ENCODE measurements at regions not wholly inside any gene's neighbourhood (a gene's known extent, or its start where the extent isn't known, plus 50 kb on each side); places are given as distances from the start of the nearest gene placed in this dataset.

DNA sequence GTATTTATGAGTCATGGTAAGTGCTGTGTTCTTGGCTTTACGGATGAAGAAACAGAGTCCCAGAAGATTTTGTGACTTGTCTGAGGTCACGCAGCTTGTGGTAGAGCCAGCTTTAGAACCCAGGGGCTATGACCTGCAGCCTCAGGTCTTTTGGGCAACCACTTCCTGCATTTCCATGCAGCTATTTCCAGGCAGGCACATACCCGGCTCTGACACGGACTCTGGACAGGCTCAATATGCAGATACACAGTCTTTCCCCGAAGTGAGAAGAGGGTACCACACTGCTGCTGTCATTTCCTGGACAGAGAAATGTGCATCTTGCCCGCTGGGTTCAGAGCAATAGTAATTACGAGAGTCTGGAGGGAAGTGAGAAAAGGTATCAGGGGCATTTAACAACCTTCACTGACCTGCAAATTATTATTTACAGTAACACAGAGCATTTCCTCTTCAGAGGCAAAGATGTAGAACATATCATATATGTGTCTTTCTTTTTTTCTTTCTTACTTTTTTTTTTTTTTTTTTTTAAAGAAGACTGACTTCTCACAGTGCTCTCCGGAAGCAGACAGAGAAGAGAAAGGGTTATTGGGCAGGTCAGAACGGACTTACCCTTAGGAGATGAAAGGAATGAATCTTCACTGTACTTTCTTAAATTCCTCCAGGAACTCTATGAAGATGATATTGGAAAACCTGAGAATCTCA lies 185.1 kb downstream of the CLIC5 start:
- Mint-ChIP-seq H3K27ac (peak overlapping the region; percentile 81), H3K36me3 (ENCODE audit: low read depth) (peaks cover 8% of the 10 kb centered on the region), H3K4me1 (ENCODE audit: low read depth) (peaks cover 43% of the 10 kb centered on the region), H3K27me3 (ENCODE audit: low read depth) (no peaks in the 10 kb centered on the region), H3K9me3 (peaks cover 8% of the 10 kb centered on the region), H3K4me3 (peak overlapping the region; percentile 74)

DNA sequence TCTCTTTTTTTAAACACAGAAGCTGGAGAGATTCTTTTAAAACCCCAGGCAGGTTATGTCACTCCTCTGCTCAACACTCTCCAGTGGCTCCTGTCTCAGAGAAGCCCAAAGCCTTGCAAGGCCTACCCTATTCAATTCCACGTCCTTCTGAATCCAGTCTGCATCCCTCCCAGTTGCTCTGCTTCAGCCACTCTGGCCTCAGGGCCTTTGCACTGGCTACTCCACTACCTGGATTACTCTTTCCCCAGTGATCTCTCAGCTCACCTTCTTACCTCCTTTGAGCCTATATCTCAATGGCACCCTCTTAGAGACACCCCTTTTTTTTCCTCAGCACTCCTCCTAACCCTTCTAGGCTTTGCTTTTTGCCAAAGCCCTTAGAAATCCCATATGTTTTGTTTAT lies 185.8 kb downstream of the CLIC5 start:
- Mint-ChIP-seq H3K9me3 (peaks cover 8% of the 10 kb centered on the region), H3K27ac (peak overlapping the region; percentile 81), H3K27me3 (ENCODE audit: low read depth) (no peaks in the 10 kb centered on the region), H3K4me3 (peak overlapping the region; percentile 9), H3K4me1 (ENCODE audit: low read depth) (peaks cover 35% of the 10 kb centered on the region), H3K36me3 (ENCODE audit: low read depth) (peaks cover 8% of the 10 kb centered on the region)

DNA sequence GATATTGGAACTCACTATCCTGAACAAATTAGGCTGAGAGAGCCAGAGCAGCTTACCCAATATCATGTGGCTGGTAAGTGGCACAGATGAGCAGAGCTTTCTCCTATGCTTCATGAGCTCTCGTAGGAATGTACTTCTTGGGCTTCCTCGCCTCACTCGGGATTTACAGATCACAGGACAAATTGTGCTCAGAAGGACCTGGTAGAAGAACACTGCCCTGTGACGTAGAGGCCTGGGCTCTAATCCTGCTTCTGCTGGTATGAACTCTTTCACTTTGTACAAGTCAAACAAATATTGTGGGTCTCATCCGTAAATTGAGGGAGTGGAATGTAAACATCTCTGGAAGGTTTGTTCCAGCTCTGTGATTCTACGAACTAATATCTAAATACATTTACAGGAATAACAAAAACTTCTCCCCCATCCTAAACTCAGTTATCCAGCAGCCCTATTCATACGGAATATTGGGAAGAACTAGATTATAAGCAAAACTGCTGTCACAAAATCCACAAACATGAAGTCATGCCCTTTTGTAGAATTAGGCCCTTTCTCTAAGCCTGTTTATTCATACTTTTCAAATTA lies 187.6 kb downstream of the CLIC5 start:
- Mint-ChIP-seq H3K4me3 (no peak overlapping the region), H3K4me1 (ENCODE audit: low read depth) (peaks cover 30% of the 10 kb centered on the region), H3K27ac (no peak overlapping the region), H3K9me3 (peaks cover 8% of the 10 kb centered on the region), H3K27me3 (ENCODE audit: low read depth) (no peaks in the 10 kb centered on the region), H3K36me3 (ENCODE audit: low read depth) (peaks cover 8% of the 10 kb centered on the region)

DNA sequence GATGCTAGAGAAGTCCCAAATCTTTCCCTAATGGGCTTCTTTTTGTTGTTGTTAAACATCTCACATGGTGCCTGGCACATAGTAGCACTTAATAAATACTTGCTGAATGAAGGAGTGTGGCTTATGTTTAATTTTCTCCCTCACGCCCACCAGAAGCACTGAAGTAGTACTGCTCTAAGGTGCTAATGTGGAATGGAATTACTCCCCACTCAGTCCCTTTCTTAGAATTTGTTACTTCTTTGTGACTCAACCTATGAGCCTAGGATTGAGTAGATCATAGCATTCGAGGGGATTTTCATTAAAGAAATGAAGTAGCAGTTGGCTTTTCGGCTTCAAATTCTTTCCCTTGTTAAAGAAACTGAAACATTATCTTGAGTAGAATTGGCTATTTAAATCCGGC lies 192.8 kb downstream of the CLIC5 start:
- Mint-ChIP-seq H3K27me3 (ENCODE audit: low read depth) (no peaks in the 10 kb centered on the region), H3K4me3 (no peak overlapping the region), H3K27ac (no peak overlapping the region), H3K4me1 (ENCODE audit: low read depth) (peaks cover 12% of the 10 kb centered on the region), H3K9me3 (peaks cover 21% of the 10 kb centered on the region), H3K36me3 (ENCODE audit: low read depth) (peaks cover 11% of the 10 kb centered on the region)

DNA sequence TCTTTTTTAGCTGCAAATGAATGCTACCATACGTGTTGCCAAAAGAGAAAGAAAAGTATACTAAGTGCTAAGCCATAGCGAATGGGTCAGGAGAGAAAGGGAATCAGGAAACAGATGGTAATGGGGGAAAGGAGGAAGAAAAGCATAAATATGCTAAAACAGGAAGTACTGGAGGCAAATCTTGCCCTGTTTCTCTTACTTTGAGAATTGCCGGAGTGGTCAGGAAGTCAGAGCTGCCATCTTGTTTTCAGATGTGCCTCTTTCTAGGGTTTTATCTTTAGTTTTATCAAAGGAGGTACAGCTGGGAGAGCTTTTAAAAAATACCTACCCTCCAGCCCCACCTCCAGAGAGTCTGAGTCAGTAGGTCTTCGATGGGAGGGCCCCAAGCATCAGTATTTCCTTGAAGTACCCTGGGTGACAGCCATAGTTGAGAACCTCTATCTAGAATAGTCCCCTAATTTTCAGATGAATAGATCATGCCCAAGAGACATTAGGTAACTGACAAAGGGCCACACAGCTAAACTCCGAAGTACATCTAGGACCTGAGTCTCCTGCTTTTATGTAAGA lies 193.3 kb downstream of the CLIC5 start:
- Mint-ChIP-seq H3K4me3 (no peak overlapping the region), H3K4me1 (ENCODE audit: low read depth) (peaks cover 12% of the 10 kb centered on the region), H3K36me3 (ENCODE audit: low read depth) (peaks cover 11% of the 10 kb centered on the region), H3K27me3 (ENCODE audit: low read depth) (no peaks in the 10 kb centered on the region), H3K9me3 (peaks cover 21% of the 10 kb centered on the region), H3K27ac (no peak overlapping the region)

DNA sequence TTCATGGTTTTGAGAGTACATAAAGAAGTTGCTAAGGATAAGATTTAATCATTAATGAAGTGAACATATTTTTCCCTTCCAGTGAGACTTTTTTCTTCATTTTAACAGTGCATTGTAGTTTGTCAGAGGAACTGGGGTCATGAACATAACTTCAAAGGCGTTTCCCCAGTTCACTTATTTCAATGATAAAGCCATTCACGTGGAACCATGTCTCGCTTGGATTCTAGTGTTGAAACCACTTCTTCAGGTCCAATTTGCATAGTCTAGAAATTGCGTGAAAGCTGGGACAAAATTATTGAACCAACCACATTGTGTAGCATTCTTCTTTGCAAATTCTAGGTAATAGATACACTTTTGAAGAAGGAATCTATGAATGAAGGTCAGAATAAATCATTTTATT lies 197.0 kb downstream of the CLIC5 start:
- Mint-ChIP-seq H3K4me3 (no peak overlapping the region), H3K4me1 (ENCODE audit: low read depth) (peaks cover 22% of the 10 kb centered on the region), H3K36me3 (ENCODE audit: low read depth) (peaks cover 11% of the 10 kb centered on the region), H3K27ac (no peak overlapping the region), H3K27me3 (ENCODE audit: low read depth) (no peaks in the 10 kb centered on the region), H3K9me3 (peaks cover 15% of the 10 kb centered on the region)

DNA sequence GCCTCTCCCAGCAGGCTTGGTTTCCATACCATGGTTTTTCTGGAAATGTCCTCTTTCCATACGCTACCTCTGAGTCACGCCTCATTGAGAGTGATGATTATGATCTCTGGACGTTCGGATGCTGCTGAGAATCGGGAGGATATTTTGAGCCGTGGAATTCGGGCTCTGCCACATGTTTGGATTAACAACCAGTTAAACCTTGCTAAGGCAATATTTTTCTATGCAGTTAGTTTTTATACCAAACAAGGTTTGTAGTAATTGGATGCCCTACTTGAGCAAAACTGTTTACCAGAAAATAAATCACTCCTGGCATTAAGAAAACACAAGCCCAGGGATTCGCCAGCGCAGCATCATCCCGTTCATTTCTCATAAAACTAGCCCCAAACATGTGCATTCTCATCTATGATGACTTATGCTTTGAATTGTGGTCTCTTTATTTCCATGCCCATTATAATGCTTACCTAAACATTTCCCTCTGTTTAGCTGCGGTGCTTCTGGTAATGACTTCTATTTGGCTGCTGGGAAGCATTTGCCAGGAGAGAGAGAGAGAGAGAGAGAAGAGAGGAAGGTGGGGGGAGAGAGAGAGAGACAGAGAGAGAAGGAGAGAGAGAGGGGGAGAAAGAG lies 198.9 kb downstream of the CLIC5 start:
- Mint-ChIP-seq H3K4me1 (ENCODE audit: low read depth) (peaks cover 18% of the 10 kb centered on the region), H3K27me3 (ENCODE audit: low read depth) (no peaks in the 10 kb centered on the region), H3K9me3 (peaks cover 11% of the 10 kb centered on the region), H3K4me3 (no peak overlapping the region), H3K36me3 (ENCODE audit: low read depth) (peaks cover 6% of the 10 kb centered on the region), H3K27ac (no peak overlapping the region)

DNA sequence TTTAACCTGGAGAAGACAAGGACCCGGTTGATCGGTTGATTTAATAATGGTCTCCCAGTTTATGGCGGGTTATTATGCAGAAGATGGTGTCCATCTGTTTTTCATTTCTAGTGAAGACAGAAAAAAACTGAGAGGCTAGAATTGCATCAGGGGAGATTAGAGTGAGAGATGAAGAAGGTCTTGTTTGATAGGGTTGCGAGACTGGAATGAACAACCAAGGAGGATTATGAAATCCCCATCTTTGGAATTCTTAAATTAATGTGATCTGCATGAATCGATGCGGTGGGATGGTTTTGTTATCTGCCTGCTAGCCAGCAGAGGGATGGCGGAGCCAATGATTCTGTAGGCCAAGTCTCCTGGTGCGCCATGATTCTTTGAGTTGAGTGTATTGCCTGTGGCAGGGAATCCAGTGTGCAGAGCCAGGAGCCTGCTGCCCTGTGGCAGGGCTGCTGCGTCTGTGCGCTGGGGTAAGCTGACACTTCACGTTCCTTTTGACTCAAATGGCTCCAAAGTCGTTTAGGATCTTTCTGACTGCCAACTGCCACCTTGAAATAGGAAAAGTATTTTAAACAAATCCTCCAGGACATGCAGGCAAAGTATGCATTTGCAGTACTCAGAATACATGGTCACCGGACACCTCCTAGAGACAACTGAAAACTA lies 200.1 kb downstream of the CLIC5 start:
- Mint-ChIP-seq H3K27ac (no peak overlapping the region), H3K9me3 (peaks cover 5% of the 10 kb centered on the region), H3K36me3 (ENCODE audit: low read depth) (peaks cover 6% of the 10 kb centered on the region)

DNA sequence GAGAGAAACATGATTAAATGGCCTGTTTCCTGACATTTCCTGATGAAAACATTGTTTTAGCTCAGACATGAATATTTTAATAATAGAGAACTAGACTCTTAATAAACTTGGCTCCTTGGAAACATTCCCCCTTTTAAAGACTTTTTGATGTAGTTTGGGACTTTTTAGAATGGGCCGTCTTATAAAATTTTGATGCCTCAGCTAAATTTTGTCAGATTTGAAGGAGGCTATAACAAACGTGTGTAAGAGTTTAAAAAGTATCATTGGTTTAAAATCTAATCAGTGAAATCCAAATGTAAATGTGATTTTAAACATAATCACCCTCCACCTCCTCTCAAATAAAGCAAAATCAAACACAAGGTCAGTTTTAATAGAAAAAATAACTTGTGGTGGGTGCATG lies 200.9 kb downstream of the CLIC5 start:
- peaks cover 5% of the 10 kb centered on the region for H3K9me3 Mint-ChIP-seq
- no peak overlapping the region for H3K4me3 Mint-ChIP-seq
- peaks cover 6% of the 10 kb centered on the region for H3K36me3 Mint-ChIP-seq (ENCODE audit: low read depth)
- peaks cover 14% of the 10 kb centered on the region for H3K4me1 Mint-ChIP-seq (ENCODE audit: low read depth)
- no peak overlapping the region for H3K27ac Mint-ChIP-seq
- no peaks in the 10 kb centered on the region for H3K27me3 Mint-ChIP-seq (ENCODE audit: low read depth)

More for the DNA sequence above, 200.1 kb downstream of the CLIC5 start:
- Mint-ChIP-seq H3K4me1 (ENCODE audit: low read depth) (peaks cover 14% of the 10 kb centered on the region), H3K27me3 (ENCODE audit: low read depth) (no peaks in the 10 kb centered on the region), H3K4me3 (no peak overlapping the region)

DNA sequence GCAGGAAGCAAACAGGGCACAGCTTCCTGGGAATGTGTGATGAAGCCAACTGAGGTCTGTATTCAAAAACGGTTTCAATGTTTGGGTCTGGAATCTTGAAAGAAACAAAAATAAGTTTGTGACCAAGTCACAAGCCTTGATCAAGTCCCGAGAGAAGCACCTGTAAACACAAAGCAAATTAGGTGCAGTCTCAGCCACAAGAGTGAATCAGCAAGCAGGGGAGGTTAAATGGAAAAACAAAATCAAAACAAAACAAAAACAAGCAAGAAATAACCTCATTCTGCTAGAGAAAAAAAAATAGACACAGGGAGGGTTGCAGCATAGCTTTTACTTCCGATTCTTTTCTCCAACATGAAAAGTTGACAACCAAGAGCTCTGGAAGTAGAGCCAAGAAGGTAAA lies 201.7 kb downstream of the CLIC5 start:
- H3K4me3 Mint-ChIP-seq = no peak overlapping the region
- peak overlapping the region; percentile 24 for H3K27ac Mint-ChIP-seq
- peaks cover 14% of the 10 kb centered on the region for H3K4me1 Mint-ChIP-seq (ENCODE audit: low read depth)
- H3K9me3 Mint-ChIP-seq = peaks cover 7% of the 10 kb centered on the region
- H3K36me3 Mint-ChIP-seq (ENCODE audit: low read depth) = peaks cover 6% of the 10 kb centered on the region
- H3K27me3 Mint-ChIP-seq (ENCODE audit: low read depth) = no peaks in the 10 kb centered on the region

DNA sequence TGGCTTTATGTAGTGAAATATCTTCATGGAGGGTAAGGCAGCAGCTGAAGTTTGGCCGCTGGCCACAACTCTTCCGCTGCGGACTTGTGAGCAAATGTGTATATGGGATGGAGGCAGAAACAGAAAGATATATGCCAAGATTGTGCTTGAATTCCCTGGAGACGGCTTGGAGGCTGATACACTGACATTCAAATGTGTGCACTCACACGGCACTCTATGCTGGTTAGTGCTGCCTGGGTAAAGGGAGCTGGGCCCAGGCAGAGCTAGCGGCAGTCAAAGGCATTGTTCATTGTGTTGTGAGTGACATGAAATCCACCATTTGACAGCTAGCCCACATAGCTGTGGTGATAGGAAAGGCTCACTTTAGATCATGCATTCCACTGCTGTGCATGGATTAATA lies 202.7 kb downstream of the CLIC5 start:
- H3K27me3 Mint-ChIP-seq (ENCODE audit: low read depth) = no peaks in the 10 kb centered on the region
- H3K36me3 Mint-ChIP-seq (ENCODE audit: low read depth) = peaks cover 3% of the 10 kb centered on the region
- no peak overlapping the region for H3K4me3 Mint-ChIP-seq
- H3K9me3 Mint-ChIP-seq = peaks cover 3% of the 10 kb centered on the region
- H3K4me1 Mint-ChIP-seq (ENCODE audit: low read depth) = peaks cover 14% of the 10 kb centered on the region
- no peak overlapping the region for H3K27ac Mint-ChIP-seq

DNA sequence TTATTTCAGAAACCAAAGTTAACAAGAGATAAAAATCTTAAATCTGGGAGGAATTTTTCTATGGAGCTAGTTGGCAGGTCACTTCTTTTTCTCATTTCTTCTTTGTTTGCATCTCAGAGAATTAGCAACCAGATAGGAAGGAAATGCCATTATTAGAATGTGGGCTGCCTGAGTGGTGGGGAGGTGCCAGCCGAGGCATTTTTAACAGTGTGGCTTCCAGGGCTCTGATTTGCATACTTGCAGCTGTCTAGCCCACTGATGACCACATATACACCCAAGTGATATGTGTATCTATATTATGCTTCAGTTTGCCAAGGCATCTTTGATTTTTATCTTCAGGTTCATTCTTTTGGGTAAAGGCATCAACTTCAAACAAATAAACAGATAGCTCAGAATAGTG lies 206.7 kb downstream of the CLIC5 start:
- no peak overlapping the region for H3K27ac Mint-ChIP-seq
- H3K27me3 Mint-ChIP-seq (ENCODE audit: low read depth) = no peaks in the 10 kb centered on the region
- no peaks in the 10 kb centered on the region for H3K36me3 Mint-ChIP-seq (ENCODE audit: low read depth)
- H3K4me3 Mint-ChIP-seq = no peak overlapping the region
- H3K4me1 Mint-ChIP-seq (ENCODE audit: low read depth) = peaks cover 5% of the 10 kb centered on the region
- peaks cover 3% of the 10 kb centered on the region for H3K9me3 Mint-ChIP-seq

DNA sequence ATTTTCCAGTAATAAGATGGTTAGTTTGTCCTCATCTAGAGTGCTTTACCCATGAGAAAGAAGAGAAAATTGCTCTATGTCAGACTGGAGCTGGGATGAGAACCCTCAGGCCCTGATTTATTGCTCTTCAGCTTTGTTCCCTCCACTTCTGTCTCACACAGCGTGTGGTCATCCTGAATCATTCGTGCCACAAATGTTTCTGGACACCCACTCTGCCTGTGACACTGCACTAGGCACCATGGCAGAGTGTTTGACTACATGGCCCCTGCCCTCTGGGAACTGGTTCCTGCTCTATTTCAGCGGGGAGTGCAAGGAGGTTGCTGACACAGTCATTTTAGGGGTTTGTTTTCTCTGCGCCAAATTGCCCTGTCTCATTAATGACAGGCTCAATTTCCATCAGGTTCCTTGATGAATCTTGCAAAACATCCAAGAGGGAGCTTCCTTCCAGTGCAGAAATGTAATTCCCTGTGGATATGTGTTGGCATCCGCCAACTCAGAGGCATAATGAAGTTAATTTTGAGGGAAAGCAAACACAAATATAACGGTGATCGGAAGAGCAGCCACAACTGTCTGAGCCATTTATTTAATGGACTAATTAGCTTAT lies 207.5 kb downstream of the CLIC5 start:
- no peak overlapping the region for H3K27ac Mint-ChIP-seq
- H3K27me3 Mint-ChIP-seq (ENCODE audit: low read depth) = no peaks in the 10 kb centered on the region
- peaks cover 2% of the 10 kb centered on the region for H3K4me1 Mint-ChIP-seq (ENCODE audit: low read depth)
- peaks cover 3% of the 10 kb centered on the region for H3K9me3 Mint-ChIP-seq
- H3K36me3 Mint-ChIP-seq (ENCODE audit: low read depth) = no peaks in the 10 kb centered on the region
- H3K4me3 Mint-ChIP-seq = no peak overlapping the region

DNA sequence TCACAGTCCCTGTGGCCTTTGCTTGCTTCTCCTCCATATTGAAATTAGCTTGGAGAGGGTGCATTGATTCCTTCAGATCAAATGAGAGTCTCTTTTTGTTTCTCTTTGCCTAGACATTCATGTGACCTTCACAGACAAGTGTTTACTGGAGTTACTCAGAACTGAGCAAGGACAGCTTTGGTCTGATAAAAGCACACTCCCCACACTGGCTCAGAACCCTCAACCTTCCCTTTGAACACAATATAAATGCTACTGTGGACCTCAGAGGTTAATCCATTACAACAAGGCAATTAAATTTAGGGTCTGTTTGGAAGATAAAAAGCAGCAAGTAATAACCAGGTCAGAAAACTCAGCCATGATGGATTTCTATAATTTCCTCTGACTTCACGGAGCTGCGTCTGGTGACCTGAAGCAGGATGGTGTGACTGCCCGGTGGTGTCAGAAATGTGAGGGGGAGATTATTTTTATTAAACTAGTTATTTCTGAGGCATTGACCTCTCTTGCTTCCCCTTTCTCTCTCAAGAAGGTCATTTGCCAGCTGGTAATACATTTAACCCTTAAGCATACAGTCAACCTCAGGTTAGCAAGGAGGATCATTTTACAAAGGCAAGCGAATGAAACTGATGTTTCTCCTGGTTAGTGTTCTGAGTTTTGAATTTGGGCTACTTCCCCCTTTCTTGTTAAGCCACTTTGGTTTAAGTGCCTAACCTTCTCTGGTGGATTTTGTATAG lies 208.2 kb downstream of the CLIC5 start:
- Mint-ChIP-seq H3K9me3 (peaks cover 3% of the 10 kb centered on the region), H3K36me3 (ENCODE audit: low read depth) (no peaks in the 10 kb centered on the region), H3K4me1 (ENCODE audit: low read depth) (no peaks in the 10 kb centered on the region), H3K4me3 (no peak overlapping the region), H3K27me3 (ENCODE audit: low read depth) (no peaks in the 10 kb centered on the region), H3K27ac (no peak overlapping the region)
